Suprapubic skin (tissue), 4 donors: ENCODE measurements at regions not wholly inside any gene's neighbourhood (a gene's known extent, or its start where the extent isn't known, plus 50 kb on each side); places are given as distances from the start of the nearest gene placed in this dataset.

Experiments used
- DNase-seq, 2 donors: peaks; one replicate each; pipeline ENCODE4 v3.0.0-alpha.2; 2019; ENCODE audit warnings: low spot score in 2 of 2
- H3K27ac ChIP-seq: fragments of 200-600 bp; sonication (generic); one replicate; pipeline ENCODE4 v1.5.1; 2019
- H3K27me3 ChIP-seq: fragments of 200-600 bp; sonication (generic); one replicate; pipeline ENCODE4 v1.5.1; 2019
- H3K36me3 ChIP-seq: fragments of 200-600 bp; sonication (generic); one replicate; pipeline ENCODE4 v1.5.1; 2019
- H3K4me1 ChIP-seq: fragments of 200-600 bp; sonication (generic); one replicate; pipeline ENCODE4 v1.5.1; 2019
- H3K4me3 ChIP-seq: fragments of 200-600 bp; sonication (generic); one replicate; pipeline ENCODE4 v1.5.1; 2019; ENCODE audit warnings: mild to moderate bottlenecking
- H3K9me3 ChIP-seq: fragments of 200-600 bp; sonication (generic); one replicate; pipeline ENCODE4 v1.5.1; 2019
- EP300 ChIP-seq: sonication (generic); formaldehyde crosslinking; IDR thresholded peaks from one replicate; pipeline ENCODE4 v1.6.1; 2017; ENCODE audit warnings: antibody characterized with exemption
- POLR2A ChIP-seq, 2 donors: fragments of 450-650 bp; IDR thresholded peaks; one replicate each; pipeline ENCODE4 v1.6.1; 2017; ENCODE audit warnings: antibody characterized with exemption in 2 of 2, mild to moderate bottlenecking in 2 of 2, moderate library complexity in 2 of 2
- POLR2AphosphoS5 ChIP-seq, 3 donors: sonication (generic); formaldehyde crosslinking; IDR thresholded peaks; one replicate each; pipeline ENCODE4 v1.6.1; 2017; ENCODE audit warnings: antibody characterized with exemption in 3 of 3
- WGBS: methylation state at CpG from one replicate; pipeline ENCODE4 v1.1.5; 2018; 5-methylcytosine and 5-hydroxymethylcytosine counted together
- TF ChIP-seq, protein P1 (sequence below), 2 donors: fragments of 200-600 bp in 1 of 2; fragments of 450-650 bp in 1 of 2; sonication (generic) in 1 of 2; IDR thresholded peaks; one replicate each; pipeline ENCODE4 v1.5.1; 2016 to 2019; ENCODE audit warnings: antibody characterized with exemption in 2 of 2, mild to moderate bottlenecking in 1 of 2, moderate library complexity in 1 of 2

- no peaks in the 10 kb centered on the region for H3K36me3 ChIP-seq
- no peak overlapping the region for H3K27ac ChIP-seq
- no peak overlapping the region for H3K4me3 ChIP-seq
- H3K27me3 ChIP-seq = no peaks in the 10 kb centered on the region
- no peak for DNase-seq
- WGBS = 90% methylated on average over 4 of the region's 4 CpGs
- no peak for TF ChIP-seq POLR2AphosphoS5 (IDR thresholded peaks at IDR 0.05)
- no peak for TF ChIP-seq EP300
- TF ChIP-seq, protein P1, sequence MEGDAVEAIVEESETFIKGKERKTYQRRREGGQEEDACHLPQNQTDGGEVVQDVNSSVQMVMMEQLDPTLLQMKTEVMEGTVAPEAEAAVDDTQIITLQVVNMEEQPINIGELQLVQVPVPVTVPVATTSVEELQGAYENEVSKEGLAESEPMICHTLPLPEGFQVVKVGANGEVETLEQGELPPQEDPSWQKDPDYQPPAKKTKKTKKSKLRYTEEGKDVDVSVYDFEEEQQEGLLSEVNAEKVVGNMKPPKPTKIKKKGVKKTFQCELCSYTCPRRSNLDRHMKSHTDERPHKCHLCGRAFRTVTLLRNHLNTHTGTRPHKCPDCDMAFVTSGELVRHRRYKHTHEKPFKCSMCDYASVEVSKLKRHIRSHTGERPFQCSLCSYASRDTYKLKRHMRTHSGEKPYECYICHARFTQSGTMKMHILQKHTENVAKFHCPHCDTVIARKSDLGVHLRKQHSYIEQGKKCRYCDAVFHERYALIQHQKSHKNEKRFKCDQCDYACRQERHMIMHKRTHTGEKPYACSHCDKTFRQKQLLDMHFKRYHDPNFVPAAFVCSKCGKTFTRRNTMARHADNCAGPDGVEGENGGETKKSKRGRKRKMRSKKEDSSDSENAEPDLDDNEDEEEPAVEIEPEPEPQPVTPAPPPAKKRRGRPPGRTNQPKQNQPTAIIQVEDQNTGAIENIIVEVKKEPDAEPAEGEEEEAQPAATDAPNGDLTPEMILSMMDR (IDR thresholded peaks at IDR 0.05) = no peak
- TF ChIP-seq POLR2A (IDR thresholded peaks at IDR 0.05) = no peak
- H3K4me1 ChIP-seq = no peaks in the 10 kb centered on the region
- no peaks in the 10 kb centered on the region for H3K9me3 ChIP-seq
Observed at GRCh38 chr6:131450861-131451260, 122.2 kb upstream of the ARG1 start.

DNA sequence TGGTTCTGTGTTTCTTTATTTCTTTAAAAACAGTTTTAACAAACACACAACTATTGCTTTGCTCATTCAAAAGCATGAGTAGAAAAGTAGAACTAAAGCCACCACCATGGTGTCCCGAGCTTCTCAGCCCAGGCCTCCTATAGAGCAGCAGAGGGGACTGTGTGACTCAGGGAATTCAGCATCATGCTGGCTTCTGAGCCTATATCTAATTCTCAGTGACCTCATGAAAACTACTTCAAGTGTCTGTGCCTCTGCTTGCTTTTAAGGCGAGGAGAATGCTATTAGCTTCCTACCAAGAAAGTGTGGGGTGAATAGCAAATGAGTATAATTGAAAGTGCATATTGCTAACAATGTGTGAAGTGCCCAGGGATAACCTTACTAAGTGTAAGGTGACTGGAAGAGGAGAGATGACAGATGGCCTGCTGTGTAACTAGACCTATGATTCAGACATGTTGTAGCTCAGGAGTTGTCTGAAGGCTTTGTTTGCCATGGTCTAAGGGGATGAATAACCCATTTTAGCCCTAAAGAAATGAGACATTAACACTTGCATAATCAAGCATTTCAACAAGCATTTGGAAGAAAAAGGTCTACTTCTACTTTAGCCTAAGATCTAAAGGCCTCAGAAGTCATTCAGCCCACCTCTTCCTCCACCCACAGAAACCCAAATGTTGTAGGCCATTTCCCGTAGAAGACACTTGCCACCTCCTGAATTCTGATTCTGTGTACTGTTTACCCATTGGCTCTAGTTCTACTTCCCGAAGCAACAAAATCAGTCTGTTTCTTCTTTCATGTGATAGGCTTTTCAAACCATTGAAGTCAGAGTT, 121.5 kb upstream of the ARG1 start:
- H3K27me3 ChIP-seq = no peaks in the 10 kb centered on the region
- H3K27ac ChIP-seq = no peak overlapping the region
- TF ChIP-seq, protein P1 (IDR thresholded peaks at IDR 0.05) = no peak
- no peak for TF ChIP-seq POLR2A (IDR thresholded peaks at IDR 0.05)
- TF ChIP-seq EP300 = no peak
- no peak for TF ChIP-seq POLR2AphosphoS5 (IDR thresholded peaks at IDR 0.05)
- no peaks in the 10 kb centered on the region for H3K9me3 ChIP-seq
- H3K4me3 ChIP-seq = no peak overlapping the region
- DNase-seq = no peak
- no peaks in the 10 kb centered on the region for H3K4me1 ChIP-seq
- 90% methylated on average over 4 of the region's 4 CpGs for WGBS
- no peaks in the 10 kb centered on the region for H3K36me3 ChIP-seq

DNA sequence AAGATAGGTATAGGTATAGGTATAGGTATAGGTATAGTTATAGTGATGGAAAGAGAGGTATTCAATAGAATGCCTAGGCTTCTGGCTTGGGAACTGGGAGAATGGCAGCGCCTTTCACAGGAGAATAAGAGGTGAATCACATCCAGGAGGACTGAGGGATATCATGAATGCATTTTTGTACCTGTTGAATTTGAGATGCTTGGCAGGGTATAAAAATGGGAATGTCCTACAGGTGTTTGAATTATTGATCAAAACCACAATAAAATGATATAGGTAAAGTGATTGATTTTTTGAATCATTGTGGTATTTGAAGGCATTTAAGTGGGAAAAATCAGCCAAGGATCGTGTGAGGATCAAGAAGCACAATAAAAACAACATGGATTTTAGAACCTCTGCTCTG, 119.2 kb upstream of the ARG1 start:
- Histone ChIP-seq H3K4me1 (no peaks in the 10 kb centered on the region), H3K4me3 (no peak overlapping the region), H3K27ac (no peak overlapping the region), H3K27me3 (no peaks in the 10 kb centered on the region), H3K9me3 (no peaks in the 10 kb centered on the region), H3K36me3 (no peaks in the 10 kb centered on the region)
- no peak for TF ChIP-seq POLR2AphosphoS5 (IDR thresholded peaks at IDR 0.05)
- WGBS = 43% methylated on average over 2 of the region's 2 CpGs
- no peak for DNase-seq

GRCh38 chr6:131456565-131456964, 116.5 kb upstream of the ARG1 start:
- no peak overlapping the region for H3K4me3 ChIP-seq
- H3K9me3 ChIP-seq = no peaks in the 10 kb centered on the region
- H3K27ac ChIP-seq = no peak overlapping the region
- no peaks in the 10 kb centered on the region for H3K4me1 ChIP-seq
- TF ChIP-seq POLR2AphosphoS5 (IDR thresholded peaks at IDR 0.05) = no peak
- no peak for TF ChIP-seq EP300
- TF ChIP-seq, protein P1 (IDR thresholded peaks at IDR 0.05) = no peak
- no peak for TF ChIP-seq POLR2A (IDR thresholded peaks at IDR 0.05)
- DNase-seq = no peak
- no peaks in the 10 kb centered on the region for H3K27me3 ChIP-seq
- no peaks in the 10 kb centered on the region for H3K36me3 ChIP-seq
- WGBS = 68% methylated on average over 5 of the region's 5 CpGs

DNA sequence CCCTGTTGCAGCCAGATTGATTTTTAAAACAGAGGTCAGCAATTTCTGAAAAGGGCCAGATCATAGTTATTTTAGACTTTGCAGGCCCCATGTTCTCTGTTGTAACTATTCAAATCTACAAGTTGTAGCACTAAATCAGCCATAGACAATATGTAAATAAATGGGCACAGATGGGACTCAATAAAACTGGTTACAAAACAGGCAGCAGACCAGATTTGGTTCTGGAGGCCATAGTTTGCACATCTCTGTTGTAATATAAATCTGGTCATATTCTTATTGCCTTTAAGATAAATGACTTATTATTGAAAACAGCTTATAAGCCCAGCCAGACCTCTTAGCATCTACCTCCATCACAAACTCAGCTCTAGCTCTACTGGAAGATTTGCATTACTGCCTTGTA, 114.0 kb upstream of the ARG1 start:
- no peaks in the 10 kb centered on the region for H3K4me1 ChIP-seq
- H3K9me3 ChIP-seq = no peaks in the 10 kb centered on the region
- H3K27me3 ChIP-seq = no peaks in the 10 kb centered on the region
- H3K27ac ChIP-seq = no peak overlapping the region
- no peak overlapping the region for H3K4me3 ChIP-seq
- H3K36me3 ChIP-seq = no peaks in the 10 kb centered on the region
- TF ChIP-seq POLR2A (IDR thresholded peaks at IDR 0.05) = no peak
- TF ChIP-seq EP300 = no peak
- TF ChIP-seq POLR2AphosphoS5 (IDR thresholded peaks at IDR 0.05) = no peak
- TF ChIP-seq, protein P1 (IDR thresholded peaks at IDR 0.05) = no peak
- DNase-seq = no peak
